BE2C (cell line): ENCODE measurements at regions not wholly inside any gene's neighbourhood (a gene's known extent, or its start where the extent isn't known, plus 50 kb on each side); places are given as distances from the start of the nearest gene placed in this dataset.

ENCODE experiments used
- DNase-seq: peaks from one replicate; pipeline ENCODE4 v3.0.0-alpha.2; 2020
- H3K27me3 ChIP-seq: fragments of 250-450 bp; sonication (Bioruptor Pico); 2 replicates; pipeline ENCODE4 v1.5.1; 2020; ENCODE audit warnings: mild to moderate bottlenecking
- H3K36me3 ChIP-seq: fragments of 250-450 bp; sonication (Bioruptor Pico); 2 replicates; pipeline ENCODE4 v1.5.1; 2020; ENCODE audit warnings: mild to moderate bottlenecking
- H3K4me1 ChIP-seq: fragments of 250-450 bp; sonication (Bioruptor Pico); 2 replicates; pipeline ENCODE4 v1.5.1; 2020
- H3K4me3 ChIP-seq: 2 replicates; pipeline ENCODE4 v1.5.1; 2011; ENCODE audit warnings: low read depth, low read length
- H3K9me3 ChIP-seq: fragments of 250-450 bp; sonication (Bioruptor Pico); 2 replicates; pipeline ENCODE4 v1.5.1; 2020
- TF ChIP-seq, protein P1 (sequence below): IDR thresholded peaks from 2 replicates; pipeline ENCODE4 v1.5.1; 2012; ENCODE audit warnings: mild to moderate bottlenecking, low read depth, low read length

GRCh38 chr3:143184099-143184498, 64.5 kb downstream of the CHST2 start:
- H3K27me3 ChIP-seq: no peaks in the 10 kb centered on the region
- TF ChIP-seq, protein P1, sequence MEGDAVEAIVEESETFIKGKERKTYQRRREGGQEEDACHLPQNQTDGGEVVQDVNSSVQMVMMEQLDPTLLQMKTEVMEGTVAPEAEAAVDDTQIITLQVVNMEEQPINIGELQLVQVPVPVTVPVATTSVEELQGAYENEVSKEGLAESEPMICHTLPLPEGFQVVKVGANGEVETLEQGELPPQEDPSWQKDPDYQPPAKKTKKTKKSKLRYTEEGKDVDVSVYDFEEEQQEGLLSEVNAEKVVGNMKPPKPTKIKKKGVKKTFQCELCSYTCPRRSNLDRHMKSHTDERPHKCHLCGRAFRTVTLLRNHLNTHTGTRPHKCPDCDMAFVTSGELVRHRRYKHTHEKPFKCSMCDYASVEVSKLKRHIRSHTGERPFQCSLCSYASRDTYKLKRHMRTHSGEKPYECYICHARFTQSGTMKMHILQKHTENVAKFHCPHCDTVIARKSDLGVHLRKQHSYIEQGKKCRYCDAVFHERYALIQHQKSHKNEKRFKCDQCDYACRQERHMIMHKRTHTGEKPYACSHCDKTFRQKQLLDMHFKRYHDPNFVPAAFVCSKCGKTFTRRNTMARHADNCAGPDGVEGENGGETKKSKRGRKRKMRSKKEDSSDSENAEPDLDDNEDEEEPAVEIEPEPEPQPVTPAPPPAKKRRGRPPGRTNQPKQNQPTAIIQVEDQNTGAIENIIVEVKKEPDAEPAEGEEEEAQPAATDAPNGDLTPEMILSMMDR: no peak
- no peaks in the 10 kb centered on the region for H3K4me1 ChIP-seq
- no peak for DNase-seq
- no peak overlapping the region for H3K4me3 ChIP-seq
- H3K9me3 ChIP-seq: no peaks in the 10 kb centered on the region
- H3K36me3 ChIP-seq: no peaks in the 10 kb centered on the region

- TF ChIP-seq, protein P1: no peak
- Histone ChIP-seq H3K4me1 (no peaks in the 10 kb centered on the region), H3K9me3 (no peaks in the 10 kb centered on the region), H3K36me3 (no peaks in the 10 kb centered on the region), H3K27me3 (no peaks in the 10 kb centered on the region), H3K4me3 (no peak overlapping the region)
- DNase-seq: no peak
Observed at GRCh38 chr3:143185401-143185800, 65.8 kb downstream of the CHST2 start.

- TF ChIP-seq, protein P1: no peak
- Histone ChIP-seq H3K4me1 (no peaks in the 10 kb centered on the region), H3K9me3 (no peaks in the 10 kb centered on the region), H3K4me3 (no peak overlapping the region), H3K36me3 (no peaks in the 10 kb centered on the region), H3K27me3 (no peaks in the 10 kb centered on the region)
- peak; percentile 22 for DNase-seq
Observed at GRCh38 chr3:143187111-143187510, 67.5 kb downstream of the CHST2 start.

GRCh38 chr3:143188881-143189280, 69.3 kb downstream of the CHST2 start:
- no peaks in the 10 kb centered on the region for H3K4me1 ChIP-seq
- no peaks in the 10 kb centered on the region for H3K36me3 ChIP-seq
- H3K27me3 ChIP-seq: no peaks in the 10 kb centered on the region
- H3K9me3 ChIP-seq: no peaks in the 10 kb centered on the region
- DNase-seq: no peak
- no peak overlapping the region for H3K4me3 ChIP-seq
- TF ChIP-seq, protein P1: no peak

- no peaks in the 10 kb centered on the region for H3K4me1 ChIP-seq
- H3K9me3 ChIP-seq: no peaks in the 10 kb centered on the region
- TF ChIP-seq, protein P1: no peak
Observed at GRCh38 chr3:143190101-143190500, 70.5 kb downstream of the CHST2 start.

DNA sequence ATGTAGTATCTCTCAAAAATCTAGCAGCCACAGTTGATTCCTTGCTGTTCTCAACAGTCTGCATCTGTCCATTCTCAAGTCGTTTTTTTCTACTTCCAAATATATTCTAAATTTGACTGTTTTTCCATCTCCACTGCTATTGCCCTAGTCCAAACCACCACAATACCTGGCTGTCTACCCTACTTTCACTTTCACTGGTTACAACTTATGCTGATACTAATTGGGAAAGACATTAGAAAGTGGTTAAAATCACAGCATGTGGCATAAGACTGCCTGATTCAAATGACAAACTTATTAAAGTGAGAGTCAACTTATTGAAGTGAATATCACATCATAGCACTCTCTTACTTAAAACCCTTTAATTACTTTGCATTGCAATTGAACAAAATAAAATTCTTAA, 72.6 kb downstream of the CHST2 start:
- H3K4me3 ChIP-seq: no peak overlapping the region
- no peak for DNase-seq

More at GRCh38 chr3:143190101-143190500, 70.5 kb downstream of the CHST2 start:
- no peak for DNase-seq
- no peaks in the 10 kb centered on the region for H3K27me3 ChIP-seq
- no peak overlapping the region for H3K4me3 ChIP-seq
- H3K36me3 ChIP-seq: no peaks in the 10 kb centered on the region

More for the DNA sequence above, 72.6 kb downstream of the CHST2 start:
- no peaks in the 10 kb centered on the region for H3K4me1 ChIP-seq
- H3K27me3 ChIP-seq: no peaks in the 10 kb centered on the region
- H3K36me3 ChIP-seq: no peaks in the 10 kb centered on the region
- TF ChIP-seq, protein P1: no peak
- no peaks in the 10 kb centered on the region for H3K9me3 ChIP-seq
